ENCODE measurements at regions not wholly inside any gene's neighbourhood (a gene's known extent, or its start where the extent isn't known, plus 50 kb on each side); places are given as distances from the start of the nearest gene placed in this dataset.

DNA sequence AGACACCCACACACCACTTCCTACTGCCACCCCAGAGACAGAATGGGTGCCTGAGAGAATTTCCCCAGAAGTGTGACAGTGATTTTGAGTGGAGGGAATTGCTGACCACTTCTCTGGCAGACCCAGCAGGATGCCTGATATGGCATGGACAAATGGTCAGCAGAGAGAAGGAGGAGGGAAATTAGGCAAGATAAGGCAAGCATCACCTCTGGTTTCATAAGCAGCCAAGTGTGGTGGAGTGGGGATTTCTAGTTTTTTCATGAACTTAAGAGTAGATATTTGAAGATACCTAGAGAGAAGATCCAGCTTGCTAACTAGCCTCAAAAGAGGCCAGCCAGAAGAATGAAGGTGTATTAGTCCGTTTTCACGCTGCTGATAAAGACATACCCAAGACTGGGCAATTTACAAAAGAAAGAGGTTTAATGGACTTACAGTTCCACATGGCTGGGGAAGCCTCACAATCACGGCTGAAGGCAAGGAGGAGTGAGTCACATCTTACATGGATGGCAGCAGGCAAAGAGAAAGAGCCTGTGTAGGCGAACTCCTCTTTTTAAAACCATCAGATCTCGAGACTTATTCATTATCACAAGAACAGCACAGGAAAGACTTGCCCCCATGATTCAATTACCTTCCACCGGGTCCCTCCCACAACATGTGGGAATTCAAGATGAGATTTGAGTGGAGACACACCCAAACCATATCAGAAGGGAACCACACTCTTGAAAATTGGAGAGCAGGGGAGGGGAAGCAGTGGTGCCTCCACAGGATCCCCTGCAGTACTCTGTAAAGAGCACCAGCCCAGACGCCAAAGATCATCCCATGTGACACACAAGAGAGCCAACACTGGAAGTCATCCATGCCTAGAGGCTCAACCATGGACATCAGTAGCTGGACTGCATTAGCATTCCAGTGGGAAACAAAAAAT lies 64.2 kb downstream of the RBM43 start:
- no peak for DNase-seq

DNA sequence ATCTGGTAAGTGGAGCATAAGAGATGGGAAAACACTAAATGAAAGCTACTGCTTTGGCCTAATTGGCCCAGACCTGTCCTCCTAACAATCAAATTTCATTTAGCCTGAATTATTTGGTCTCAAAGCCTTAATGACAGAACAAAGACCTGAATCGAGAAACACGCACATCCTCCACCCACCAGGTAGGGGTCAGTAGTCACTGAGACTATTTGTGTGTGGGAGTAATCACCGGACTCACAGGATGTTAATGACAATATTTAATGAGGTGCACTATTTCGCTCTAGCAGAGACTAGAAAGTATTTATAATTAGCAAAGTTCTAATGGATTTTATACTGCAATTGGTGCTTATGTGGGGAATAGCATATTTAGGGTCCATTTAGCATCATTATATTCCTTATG lies 68.1 kb downstream of the RBM43 start:
- no peak for DNase-seq

DNA sequence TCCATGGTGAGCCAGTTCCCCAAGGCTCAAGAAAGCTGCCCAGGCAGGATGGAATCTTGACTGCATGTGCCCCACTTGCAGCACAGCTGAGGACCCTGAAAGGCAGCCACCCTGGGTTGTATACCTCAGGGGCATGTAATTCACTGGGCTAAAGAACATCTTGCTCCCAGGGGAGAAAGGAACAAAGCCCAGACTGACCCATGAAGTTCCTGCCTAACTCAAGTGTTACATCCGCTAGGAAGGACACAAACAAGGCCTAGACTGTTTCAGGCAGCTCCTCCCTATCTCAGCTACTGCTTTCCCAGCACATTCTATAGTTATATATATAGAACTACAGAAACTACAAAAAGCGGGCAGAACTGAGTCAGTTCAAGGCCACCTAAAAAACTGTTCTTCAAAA lies 69.0 kb downstream of the RBM43 start:
- DNase-seq = no peak

DNA sequence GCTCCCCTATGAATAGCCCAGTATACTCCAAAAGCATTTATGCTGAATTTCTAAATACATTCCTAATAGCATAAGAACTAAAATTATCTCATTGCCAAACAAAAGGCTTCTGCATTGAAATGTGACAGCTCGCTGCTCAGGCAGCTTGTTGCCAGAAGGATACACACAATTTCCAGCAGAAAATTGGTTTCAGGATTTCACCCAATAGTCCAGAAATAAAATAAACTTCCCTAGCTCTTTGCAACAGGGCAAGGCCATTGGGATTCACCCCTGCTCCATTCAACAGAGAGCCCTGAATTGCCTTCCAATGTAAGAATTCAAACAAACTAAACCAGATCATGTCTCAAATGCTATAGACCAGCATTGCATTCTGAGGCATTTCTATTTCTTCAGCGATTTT lies 70.7 kb downstream of the RBM43 start:
- DNase-seq = no peak

DNA sequence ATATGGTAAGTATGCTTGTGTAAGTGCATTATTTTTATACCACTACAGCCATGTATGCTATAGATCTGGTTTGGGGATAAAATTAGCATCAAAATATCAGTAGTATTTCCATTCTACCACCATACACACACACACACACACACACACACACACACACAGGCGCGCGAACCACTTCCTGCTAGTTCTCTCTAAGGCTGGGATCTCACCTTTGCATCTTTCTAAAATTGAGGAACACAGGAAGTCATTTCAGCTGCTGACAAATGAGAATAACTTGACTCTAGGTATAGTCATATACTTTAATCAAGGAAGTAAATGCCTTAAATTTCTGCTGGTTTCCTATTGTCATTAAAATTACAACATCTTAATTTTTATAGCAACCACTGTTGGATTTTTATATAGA lies 72.5 kb downstream of the RBM43 start:
- peak; percentile 4 for DNase-seq

DNA sequence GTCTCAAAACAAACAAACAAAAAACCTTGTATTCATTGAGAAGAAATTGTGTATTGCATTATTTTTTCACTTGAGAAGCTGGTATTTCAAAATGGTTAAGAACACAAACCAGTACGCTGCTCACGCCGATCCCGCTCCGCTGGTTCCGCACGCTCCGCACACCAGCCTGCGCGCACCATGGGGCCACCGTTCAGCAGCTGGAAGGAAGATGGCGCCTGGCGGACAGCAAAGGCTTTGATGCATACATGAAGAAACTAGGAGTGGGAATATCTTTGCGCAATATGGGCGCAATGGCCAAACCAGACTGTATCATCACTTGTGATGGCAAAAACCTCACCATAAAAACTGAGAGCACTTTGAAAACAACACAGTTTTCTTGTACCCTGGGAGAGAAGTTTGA lies 75.7 kb downstream of the RBM43 start:
- DNase-seq = no peak

DNA sequence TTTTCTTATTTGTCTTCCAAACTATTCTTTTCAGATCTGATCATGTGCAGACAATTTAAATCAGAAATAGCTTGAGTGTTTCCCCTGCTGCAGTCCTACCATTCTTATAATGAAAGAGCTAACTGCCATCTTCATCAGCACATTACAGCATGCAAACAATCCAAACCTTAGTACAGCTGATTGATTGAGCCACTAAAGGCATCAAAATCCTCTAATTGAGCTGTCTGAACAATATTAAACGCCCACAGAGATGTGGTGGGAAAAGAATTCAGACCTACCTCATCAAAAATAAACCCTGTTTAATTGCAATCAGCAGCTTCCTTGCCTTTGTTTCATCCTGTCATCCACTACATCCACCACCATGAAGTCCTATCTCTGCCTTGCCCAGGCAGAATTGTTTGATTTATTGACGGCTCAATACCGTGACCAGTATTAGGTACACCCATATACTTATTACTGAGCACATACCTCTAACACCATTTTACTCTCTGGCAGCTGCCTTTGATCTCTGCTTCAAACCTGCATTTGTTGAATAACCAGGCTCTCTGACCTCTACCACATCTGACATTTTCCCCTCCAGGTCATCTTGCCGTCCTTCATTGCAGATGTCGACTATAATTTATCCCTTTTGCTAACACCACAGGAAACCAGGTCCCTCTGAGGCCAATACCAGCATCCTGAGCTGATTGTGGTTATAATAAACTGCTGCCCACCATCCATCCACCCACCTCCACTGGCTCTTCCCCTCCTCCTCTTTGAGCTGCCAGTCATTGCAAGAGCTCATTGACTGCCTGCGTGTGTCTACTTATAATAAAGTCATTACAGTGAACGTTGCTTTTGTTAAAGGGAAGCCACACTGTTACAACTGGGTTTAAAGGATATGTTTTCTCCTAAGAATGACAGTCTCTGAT lies 78.5 kb downstream of the RBM43 start:
- no peak for DNase-seq

DNA sequence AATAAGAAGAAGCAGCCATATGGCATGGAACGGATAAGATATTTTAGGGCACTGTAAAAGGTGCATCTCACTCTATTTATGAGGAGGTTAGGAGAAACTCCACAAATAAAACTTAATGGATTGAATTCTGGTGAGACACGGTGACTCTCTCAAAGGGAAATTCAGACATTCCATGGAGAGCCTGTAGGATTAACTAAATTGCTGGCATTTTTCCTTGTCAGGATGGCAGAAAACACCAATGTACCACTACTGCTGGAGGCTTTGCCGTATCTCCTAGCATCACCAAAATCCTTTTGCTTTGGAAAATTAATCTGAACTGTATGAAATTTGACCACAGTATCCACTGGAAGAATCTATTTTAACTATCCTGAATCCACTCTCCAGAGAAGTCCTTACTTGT lies 79.3 kb downstream of the RBM43 start:
- DNase-seq = no peak

DNA sequence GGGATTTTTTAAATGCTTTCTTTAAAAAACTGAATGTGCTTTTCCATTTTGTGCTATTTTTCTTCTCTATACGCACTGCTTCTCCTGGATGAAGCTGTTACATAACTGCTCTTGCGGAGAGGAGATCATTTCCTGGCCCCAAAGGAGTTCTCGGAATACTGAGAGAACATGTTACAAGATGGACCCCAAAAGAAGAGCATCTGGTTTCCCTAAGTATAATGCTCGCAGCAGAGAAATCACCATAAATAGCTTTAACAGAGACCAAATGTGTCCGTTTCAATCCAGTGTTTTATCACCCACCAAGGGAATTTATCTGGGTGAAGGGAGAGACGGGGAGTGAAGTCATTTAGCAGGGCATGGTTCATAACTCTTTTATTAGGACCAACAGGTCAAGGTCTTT lies 80.1 kb downstream of the RBM43 start:
- no peak for DNase-seq

DNA sequence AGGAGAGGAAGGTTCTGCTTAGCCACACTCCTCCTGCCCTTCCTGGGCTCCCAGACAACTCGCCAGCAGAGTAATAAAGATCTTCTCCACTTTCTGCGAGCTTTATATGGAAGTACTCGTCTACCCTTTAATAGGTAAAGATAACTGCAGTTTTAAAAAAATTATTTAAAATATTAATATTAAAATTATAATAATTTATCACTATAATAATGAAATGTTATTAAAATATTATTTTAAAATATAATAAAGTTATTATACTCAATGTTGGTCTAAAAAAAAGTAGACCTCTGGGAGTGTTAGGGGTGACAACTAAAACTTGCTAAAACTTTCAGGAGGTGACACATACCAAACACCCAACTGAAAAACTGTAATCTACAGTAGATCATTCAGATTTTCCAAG lies 81.5 kb downstream of the RBM43 start:
- no peak for DNase-seq

DNA sequence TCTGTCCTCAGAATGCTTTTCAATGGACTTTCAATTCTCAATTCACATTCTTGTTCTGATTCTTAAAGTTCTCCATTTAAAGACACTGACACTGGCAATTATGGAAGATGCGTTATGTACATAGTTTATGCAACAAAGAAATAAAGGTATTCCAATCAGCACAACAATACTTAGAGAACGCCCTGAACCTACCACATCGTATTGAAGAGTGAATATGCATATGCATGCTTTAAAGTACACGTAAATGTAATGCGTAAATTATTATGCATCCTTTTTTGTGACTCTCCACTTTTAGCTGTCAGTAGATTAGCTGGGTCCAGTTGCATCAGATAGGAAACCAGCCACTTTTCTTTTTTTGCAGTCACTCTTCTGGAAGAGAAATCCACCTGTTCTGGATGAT lies 83.5 kb downstream of the RBM43 start:
- no peak for DNase-seq

DNA sequence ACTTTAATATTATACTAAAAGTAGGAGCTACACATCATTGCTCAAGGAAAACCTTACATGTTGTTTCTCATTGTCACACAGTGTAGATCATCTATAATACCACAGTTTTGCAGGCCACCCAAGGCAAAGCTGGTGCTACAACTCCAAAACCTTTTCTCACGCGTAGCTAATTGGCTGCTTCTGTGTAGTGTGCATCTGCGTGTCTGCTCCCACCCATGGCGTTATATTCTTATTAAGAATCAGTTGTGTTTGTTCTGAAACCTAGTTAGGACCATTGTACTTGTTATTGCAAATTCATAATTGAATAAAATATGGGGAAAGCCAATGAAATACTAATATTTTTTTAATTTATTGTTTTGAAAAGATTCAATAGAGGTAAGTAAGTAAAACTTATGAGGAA lies 83.9 kb downstream of the RBM43 start:
- no peak for DNase-seq

DNA sequence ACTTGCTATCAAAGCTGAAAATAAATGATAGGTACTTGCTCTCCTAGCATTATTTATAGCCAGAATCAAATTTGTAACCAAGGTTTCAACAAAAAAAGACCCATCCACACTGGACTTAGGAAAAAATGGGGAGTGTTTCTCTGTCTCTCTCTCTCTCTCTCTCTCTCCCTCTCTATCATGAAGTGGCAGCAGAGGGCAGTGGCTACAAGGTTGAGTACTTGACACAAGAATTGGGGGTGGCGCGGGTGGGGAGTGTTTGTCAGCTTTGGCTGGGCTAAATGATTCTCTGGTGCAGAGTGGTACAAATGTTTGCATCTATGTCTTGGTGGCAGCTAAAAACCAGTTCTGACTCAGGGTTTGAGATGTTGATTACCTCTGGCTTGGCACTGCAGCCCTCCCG lies 85.0 kb downstream of the RBM43 start:
- no peak for DNase-seq

DNA sequence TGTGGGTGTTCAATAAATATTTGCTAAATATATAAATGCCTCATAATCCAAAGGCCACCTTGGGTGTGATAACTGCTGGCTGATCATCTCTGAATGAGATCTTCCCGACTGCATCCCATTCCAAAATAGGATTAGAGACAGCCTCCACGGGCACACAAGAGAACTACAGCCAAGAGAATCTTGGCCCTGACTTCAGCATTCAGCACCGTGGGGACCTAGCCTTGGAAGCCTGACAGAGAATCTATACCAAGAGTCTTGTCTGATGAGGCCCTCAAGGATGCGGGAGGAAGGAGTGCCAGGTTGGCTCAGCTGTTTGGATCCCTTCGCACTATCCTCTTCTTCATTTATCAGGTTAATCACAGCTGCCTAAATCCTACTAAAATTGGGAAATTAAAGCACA lies 85.8 kb downstream of the RBM43 start:
- no peak for DNase-seq

DNA sequence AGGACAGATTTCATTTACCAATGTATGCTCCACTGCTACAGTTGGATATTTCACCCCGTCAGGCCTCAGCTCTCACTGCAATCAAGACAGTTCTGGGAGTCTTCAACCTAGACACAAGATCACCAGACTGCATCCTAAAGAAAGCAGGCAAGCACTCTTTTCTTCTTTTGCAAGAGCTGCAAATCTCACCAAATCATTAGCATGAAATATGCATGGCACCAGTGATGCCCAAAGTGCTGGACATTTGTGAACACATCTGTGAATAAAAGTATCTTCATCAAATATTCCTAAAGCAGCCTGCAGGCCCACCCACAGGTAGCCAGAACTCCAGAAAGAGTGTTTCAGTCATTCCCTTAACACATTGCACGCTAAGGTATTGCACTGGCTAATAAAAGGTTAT lies 87.5 kb downstream of the RBM43 start:
- DNase-seq = no peak

DNA sequence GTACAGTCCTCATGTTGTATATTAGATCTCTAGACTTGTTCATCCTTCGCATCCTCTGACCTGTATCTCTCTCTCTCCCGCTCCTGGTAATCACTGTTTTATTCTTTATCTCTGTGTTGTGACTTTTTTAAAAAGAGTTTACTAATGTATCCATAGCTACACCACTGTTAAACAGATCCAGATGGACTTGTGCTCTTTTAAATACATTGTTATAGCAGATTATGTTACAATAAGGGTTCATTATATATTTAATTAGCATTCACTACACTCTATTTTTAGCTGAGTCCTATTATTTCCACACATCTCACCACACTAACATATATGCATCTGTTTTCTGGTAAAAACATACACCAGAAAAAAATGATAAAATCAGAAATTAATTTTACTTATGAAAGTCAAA lies 90.5 kb downstream of the RBM43 start:
- no peak for DNase-seq

DNA sequence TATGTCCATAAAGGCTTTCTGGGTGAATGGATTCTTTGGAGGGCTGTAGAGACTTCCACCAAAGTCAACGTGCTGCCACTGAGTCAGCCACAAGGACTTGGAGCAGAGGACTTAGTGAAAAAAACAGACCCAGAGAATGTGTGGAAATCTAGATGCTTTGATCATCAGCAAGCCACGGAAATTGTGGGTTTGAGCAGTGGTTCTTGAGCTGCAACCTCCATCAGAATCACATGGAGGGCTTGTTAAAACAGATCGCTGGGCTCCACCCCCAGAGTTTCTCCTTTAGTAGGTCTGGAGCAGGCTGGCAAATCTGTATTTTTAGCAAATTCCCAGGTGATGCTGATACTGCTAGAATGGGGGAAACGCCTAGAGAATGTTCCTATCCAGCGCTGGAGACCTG lies 95.3 kb downstream of the RBM43 start:
- no peak for DNase-seq

DNA sequence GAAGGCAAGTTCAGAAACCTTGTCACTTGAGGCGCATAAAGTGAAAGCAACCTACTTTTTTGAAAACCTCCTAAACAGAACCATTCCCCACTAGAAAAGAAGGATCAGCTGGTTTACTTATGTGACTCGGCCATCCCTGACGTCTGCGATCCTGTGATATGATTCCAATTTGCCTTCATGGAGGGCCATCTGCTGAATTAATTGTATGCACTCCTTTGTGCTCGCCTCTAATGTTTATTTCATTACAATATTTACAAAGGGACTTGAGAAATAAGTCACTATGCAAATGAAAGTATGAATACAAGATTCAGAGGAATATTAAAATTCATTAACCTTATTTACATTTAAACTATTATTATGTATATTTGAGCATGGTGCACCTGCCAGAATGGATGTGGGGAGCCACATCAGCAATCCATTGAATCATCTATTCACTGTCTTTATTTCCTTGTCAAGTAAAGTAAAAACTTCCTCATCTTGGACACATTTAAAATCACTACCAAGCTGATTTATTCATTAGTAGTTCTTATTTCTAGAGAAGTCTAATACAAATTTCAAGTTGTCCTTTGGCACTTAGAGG lies 96.5 kb downstream of the RBM43 start:
- no peak for DNase-seq

DNA sequence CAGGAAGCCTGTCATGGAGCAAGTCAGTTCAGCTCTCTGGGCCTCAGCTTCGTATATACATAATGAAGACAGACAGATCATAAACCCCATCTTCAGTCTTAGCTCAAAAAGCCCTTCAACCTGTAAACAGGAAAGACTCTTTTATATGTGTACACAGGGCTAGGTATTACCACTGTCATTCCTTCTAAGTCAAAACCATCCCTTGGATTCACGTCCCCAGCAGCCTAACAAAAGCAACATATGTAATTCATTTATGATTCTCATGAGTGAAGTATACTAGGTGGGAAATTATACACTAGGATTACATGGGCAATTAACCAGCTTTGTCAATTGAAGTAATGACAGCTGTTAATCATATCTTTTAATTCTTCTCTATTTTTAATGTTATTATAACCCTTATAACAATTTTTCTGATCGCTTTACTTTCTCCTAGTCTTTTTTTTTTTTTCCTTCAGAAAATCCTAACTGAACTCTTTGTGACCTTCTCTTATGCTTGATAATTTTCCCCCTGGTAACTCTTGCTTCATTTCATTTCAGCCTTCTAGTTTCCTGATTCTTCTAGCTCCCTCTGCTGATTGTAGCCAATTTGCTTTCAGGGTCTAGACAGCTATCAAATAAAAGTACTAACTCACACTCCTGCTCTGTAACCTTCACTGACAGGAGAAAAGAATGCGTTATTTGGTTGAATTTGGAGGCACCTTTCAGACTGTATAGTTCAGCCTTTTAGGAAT lies 99.7 kb downstream of the RBM43 start:
- no peak for DNase-seq

DNA sequence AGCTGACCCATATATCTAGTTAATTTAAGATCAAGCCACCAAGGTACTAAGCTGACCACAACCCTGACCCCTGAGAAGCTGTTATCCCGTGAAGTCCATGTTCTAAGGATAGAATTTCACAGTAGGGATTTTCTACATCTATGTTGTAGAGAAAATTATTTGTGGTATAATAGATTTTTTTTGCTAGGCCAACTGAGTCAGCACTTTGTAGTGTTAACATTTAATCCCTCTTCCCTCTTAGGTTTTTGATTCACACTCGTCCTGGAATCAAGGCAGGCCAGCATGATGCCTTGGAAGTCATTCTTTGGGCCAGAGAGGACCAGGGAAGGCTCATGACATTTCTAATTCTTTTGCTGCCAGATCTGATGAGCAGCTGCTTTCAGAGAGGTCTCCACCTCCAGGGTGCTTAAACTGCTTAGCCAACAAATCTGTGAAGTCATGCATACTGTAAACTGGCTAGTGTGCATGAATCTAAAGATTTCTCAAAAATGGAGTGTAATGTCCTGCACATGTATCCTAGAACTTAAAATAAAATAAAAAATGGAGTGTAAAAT lies 102.5 kb downstream of the RBM43 start:
- DNase-seq = no peak

DNA sequence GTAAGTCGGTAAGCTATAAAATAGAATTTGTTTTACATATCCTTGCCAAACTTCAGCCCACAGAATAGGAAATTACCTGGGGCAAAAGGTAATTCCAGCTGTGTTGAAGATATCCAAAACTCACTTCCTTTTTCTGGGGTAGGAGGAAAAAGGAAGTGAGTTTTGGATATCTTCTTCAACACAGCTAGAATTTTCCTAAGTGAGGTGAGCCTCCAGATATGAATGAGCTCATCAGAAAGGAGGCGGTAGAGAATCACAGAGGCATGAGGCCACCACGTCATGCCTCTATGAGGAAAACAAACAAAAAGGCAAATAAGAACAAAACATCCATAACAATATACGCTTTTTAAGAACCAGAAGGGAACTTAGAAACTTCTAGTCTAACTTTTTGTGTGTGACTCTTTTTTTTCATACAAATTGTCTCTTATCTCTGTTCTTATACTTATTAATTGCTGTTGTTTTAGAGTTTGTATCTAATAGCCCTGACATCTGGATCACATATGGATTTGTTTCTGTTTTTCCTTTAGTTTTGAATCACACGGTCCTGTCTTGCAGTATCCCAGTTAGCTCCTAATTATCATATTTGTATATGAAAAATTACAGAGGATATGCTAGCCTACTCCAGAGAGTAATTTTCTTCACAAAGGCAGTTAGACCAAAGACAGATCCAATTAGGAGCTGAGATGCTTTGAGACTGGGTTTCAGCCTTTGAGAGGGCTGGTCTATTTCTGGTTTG lies 104.5 kb downstream of the RBM43 start:
- DNase-seq = no peak

DNA sequence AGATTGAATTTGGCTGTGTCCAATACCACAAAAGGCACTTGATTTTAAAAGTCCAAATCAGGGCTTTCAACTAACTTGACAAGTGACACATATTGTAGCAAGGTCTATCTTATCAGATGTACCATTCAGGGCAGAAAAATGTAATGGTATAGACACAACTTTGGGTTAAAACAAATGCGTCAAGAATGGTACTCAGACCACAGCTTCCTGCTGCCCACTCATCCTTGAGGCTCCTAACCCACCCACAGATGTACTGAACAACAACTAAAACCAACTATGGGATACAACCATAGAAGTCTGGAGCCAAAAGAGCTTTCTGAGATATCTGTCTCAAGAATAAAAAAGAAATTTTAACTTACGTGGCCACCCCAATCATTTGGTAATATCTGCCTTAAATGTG lies 105.2 kb downstream of the RBM43 start:
- DNase-seq = no peak

Data from activated CD4-positive, alpha-beta T cell treated with anti-CD3 and anti-CD28 coated beads, Interleukin-2, Interleukin-6, amounts not matched to agents 100 ng/mL and 50 ng/mL, durations not matched to agents 16 hours and 8 hours (primary cell).